ENCODE measurements at regions not wholly inside any gene's neighbourhood (a gene's known extent, or its start where the extent isn't known, plus 50 kb on each side); places are given as distances from the start of the nearest gene placed in this dataset.

DNA sequence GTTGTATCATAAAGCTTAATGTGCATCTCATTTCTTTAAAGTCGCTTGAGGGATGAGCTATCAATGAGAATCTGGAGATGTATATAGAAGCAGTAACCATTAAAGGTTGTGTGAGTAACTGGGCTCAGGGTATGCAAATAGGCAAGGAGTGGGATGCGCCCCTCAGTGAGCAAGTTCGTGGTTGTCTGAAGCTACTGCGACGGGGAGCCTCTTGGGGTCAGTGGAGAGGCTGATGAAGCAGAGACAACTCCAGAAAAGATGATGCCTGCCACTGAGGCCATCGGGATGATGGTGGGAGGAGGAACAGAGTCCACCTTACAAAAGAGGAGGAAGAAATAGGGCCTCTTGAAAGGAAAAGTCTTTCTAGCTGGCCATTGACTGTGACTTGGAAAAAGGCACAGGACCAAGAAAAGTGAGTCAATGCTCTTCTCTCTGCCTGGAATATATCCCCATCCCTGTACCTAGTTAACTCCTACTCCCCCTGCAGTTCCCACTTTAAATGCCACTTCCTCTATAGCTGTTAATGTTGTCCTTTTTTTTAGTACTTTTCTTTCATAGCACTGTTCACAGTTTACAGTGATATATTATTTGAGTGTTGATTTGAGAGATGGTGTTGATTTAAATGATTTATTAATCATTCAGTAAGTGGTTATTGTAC lies 51.4 kb upstream of the LSM6 start:
- TF ChIP-seq TCF12 (IDR thresholded peaks at IDR 0.05; ENCODE audit: low read depth) (no peak), TEAD4 (IDR thresholded peaks at IDR 0.05) (no peak), EP300 (IDR thresholded peaks at IDR 0.05; ENCODE audit: borderline replicate concordance) (no peak), YY1 (IDR thresholded peaks at IDR 0.05; ENCODE audit: low read depth) (no peak), NFIC (IDR thresholded peaks at IDR 0.05) (no peak), ZBTB7A (IDR thresholded peaks at IDR 0.05; ENCODE audit: low read depth) (no peak), FOXM1 (IDR thresholded peaks at IDR 0.05; ENCODE audit: borderline replicate concordance, low read depth) (no peak), RAD21 (IDR thresholded peaks at IDR 0.05; ENCODE audit: low read depth) (no peak), TAF1 (IDR thresholded peaks at IDR 0.05; ENCODE audit: low read depth) (no peak), EGR1 (IDR thresholded peaks at IDR 0.05) (no peak), CREB1 (IDR thresholded peaks at IDR 0.05; ENCODE audit: low read depth) (no peak), CEBPB (IDR thresholded peaks at IDR 0.05) (no peak)
- TF ChIP-seq, protein P1, sequence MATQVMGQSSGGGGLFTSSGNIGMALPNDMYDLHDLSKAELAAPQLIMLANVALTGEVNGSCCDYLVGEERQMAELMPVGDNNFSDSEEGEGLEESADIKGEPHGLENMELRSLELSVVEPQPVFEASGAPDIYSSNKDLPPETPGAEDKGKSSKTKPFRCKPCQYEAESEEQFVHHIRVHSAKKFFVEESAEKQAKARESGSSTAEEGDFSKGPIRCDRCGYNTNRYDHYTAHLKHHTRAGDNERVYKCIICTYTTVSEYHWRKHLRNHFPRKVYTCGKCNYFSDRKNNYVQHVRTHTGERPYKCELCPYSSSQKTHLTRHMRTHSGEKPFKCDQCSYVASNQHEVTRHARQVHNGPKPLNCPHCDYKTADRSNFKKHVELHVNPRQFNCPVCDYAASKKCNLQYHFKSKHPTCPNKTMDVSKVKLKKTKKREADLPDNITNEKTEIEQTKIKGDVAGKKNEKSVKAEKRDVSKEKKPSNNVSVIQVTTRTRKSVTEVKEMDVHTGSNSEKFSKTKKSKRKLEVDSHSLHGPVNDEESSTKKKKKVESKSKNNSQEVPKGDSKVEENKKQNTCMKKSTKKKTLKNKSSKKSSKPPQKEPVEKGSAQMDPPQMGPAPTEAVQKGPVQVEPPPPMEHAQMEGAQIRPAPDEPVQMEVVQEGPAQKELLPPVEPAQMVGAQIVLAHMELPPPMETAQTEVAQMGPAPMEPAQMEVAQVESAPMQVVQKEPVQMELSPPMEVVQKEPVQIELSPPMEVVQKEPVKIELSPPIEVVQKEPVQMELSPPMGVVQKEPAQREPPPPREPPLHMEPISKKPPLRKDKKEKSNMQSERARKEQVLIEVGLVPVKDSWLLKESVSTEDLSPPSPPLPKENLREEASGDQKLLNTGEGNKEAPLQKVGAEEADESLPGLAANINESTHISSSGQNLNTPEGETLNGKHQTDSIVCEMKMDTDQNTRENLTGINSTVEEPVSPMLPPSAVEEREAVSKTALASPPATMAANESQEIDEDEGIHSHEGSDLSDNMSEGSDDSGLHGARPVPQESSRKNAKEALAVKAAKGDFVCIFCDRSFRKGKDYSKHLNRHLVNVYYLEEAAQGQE (IDR thresholded peaks at IDR 0.05; ENCODE audit: low read depth), result no peak
- TF ChIP-seq, protein P2, sequence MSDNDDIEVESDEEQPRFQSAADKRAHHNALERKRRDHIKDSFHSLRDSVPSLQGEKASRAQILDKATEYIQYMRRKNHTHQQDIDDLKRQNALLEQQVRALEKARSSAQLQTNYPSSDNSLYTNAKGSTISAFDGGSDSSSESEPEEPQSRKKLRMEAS (IDR thresholded peaks at IDR 0.05), result no peak
- TF ChIP-seq, protein P3, sequence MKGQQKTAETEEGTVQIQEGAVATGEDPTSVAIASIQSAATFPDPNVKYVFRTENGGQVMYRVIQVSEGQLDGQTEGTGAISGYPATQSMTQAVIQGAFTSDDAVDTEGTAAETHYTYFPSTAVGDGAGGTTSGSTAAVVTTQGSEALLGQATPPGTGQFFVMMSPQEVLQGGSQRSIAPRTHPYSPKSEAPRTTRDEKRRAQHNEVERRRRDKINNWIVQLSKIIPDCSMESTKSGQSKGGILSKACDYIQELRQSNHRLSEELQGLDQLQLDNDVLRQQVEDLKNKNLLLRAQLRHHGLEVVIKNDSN (IDR thresholded peaks at IDR 0.05), result no peak

DNA sequence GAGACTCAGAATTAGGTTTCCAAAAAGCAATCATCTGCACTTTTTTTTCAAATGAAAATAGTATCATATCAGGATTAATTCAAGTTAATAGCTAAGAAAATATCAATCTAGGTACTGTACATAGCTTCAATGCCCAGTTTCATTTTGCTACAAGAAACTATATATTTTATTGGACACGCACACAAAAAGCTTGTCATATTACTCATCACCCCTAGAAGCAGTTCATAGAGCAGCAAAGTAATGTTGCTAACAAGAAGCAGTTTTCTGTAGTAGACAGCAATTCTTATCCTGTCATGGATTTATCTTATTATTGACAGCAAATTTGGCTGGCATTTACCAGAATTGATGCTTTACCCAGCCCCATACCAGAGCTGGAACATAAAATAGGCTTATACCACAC lies 52.3 kb upstream of the LSM6 start:
- TF ChIP-seq CREB1 (IDR thresholded peaks at IDR 0.05; ENCODE audit: low read depth) (no peak), YY1 (IDR thresholded peaks at IDR 0.05; ENCODE audit: low read depth) (no peak), CEBPB (IDR thresholded peaks at IDR 0.05) (no peak), NFIC (IDR thresholded peaks at IDR 0.05) (no peak), EP300 (IDR thresholded peaks at IDR 0.05; ENCODE audit: borderline replicate concordance) (no peak), TAF1 (IDR thresholded peaks at IDR 0.05; ENCODE audit: low read depth) (no peak), TCF12 (IDR thresholded peaks at IDR 0.05; ENCODE audit: low read depth) (no peak)

DNA sequence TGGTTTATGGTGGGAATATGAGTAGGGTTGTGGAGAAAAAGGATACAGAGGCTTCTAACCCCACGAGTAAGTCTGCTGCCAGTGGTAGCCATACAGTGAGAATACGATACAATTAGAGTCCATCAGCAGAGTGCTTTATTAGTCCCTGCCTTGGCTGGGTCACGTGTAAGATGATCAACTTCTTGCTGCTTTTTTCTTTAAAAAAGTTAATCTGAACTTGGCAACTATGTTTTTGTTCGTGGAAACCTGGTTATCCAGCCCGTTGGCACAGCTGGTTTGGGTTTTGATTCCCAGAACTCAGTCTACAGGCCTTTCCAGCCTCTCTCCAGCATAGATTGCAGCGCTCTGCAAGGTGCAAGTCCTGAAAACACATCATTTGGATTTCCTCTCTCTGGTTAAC lies 53.1 kb upstream of the LSM6 start:
- TF ChIP-seq NFIC (IDR thresholded peaks at IDR 0.05), result no peak
- TF ChIP-seq, protein P3 (IDR thresholded peaks at IDR 0.05), result no peak

DNA sequence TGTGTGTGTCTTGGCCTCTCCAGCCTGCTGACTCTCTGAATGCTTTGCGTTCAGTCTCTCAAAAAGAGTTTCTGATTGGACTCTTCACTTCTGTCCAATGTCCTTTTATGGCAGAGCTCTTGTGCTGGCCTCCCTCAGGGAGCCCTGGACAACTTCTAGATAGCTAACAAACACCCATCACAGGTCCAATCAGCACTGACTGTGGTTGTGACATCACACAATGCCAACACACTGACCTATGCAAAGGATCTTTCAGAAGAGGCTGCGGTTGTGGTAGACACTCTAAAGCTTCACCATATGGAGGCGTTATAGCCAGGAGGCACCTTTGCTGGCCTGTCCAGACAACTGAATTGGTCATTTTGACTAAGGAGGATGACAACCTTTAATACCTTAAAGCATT lies 53.8 kb upstream of the LSM6 start:
- TF ChIP-seq, protein P2 (IDR thresholded peaks at IDR 0.05), result no peak
- TF ChIP-seq CEBPB (IDR thresholded peaks at IDR 0.05), result no peak
- no peak for TF ChIP-seq FOXM1 (IDR thresholded peaks at IDR 0.05; ENCODE audit: borderline replicate concordance, low read depth)
- no peak for TF ChIP-seq YY1 (IDR thresholded peaks at IDR 0.05; ENCODE audit: low read depth)
- TF ChIP-seq, protein P1 (IDR thresholded peaks at IDR 0.05; ENCODE audit: low read depth), result no peak
- no peak for TF ChIP-seq RAD21 (IDR thresholded peaks at IDR 0.05; ENCODE audit: low read depth)
- TF ChIP-seq ZBTB7A (IDR thresholded peaks at IDR 0.05; ENCODE audit: low read depth), result no peak
- TF ChIP-seq TCF12 (IDR thresholded peaks at IDR 0.05; ENCODE audit: low read depth), result no peak
- TF ChIP-seq NFIC (IDR thresholded peaks at IDR 0.05), result no peak
- no peak for TF ChIP-seq CREB1 (IDR thresholded peaks at IDR 0.05; ENCODE audit: low read depth)
- no peak for TF ChIP-seq EGR1 (IDR thresholded peaks at IDR 0.05)
- TF ChIP-seq EP300 (IDR thresholded peaks at IDR 0.05; ENCODE audit: borderline replicate concordance), result no peak
- TF ChIP-seq TEAD4 (IDR thresholded peaks at IDR 0.05), result no peak
- TF ChIP-seq, protein P3 (IDR thresholded peaks at IDR 0.05), result no peak
- TF ChIP-seq TAF1 (IDR thresholded peaks at IDR 0.05; ENCODE audit: low read depth), result no peak

DNA sequence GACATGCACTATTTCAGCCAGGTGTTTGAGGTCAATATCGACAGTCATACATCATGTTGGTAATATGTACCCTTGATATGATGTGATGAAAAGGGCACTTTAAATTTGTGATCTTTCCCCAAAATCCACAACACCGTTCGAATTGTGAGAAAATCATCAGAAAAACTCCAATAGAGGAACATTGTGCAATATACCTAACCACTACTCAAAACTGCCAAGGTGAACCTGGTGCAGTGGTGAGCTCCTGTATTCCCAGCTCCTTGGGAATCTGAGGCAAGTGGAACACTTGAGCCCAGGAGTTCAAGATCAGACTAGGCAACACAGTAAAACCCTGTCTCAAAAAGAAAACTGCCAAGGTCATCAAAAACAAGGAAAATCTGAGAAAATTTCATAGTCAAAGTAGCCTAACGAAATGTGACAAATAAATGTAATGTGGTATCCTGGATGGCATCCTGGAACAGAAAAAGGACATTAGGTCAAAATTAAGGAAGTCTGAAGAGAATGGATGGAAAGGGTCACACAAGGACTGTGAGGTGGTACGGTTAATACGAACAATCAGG lies 55.6 kb upstream of the LSM6 start:
- TF ChIP-seq ZBTB7A (IDR thresholded peaks at IDR 0.05; ENCODE audit: low read depth), result no peak
- TF ChIP-seq TEAD4 (IDR thresholded peaks at IDR 0.05), result no peak
- TF ChIP-seq FOXM1 (IDR thresholded peaks at IDR 0.05; ENCODE audit: borderline replicate concordance, low read depth), result no peak
- TF ChIP-seq, protein P1 (IDR thresholded peaks at IDR 0.05; ENCODE audit: low read depth), result no peak
- no peak for TF ChIP-seq YY1 (IDR thresholded peaks at IDR 0.05; ENCODE audit: low read depth)
- TF ChIP-seq RAD21 (IDR thresholded peaks at IDR 0.05; ENCODE audit: low read depth), result no peak
- no peak for TF ChIP-seq TAF1 (IDR thresholded peaks at IDR 0.05; ENCODE audit: low read depth)
- TF ChIP-seq EP300 (IDR thresholded peaks at IDR 0.05; ENCODE audit: borderline replicate concordance), result no peak
- TF ChIP-seq CREB1 (IDR thresholded peaks at IDR 0.05; ENCODE audit: low read depth), result no peak
- TF ChIP-seq NFIC (IDR thresholded peaks at IDR 0.05), result no peak
- TF ChIP-seq, protein P3 (IDR thresholded peaks at IDR 0.05), result no peak
- no peak for TF ChIP-seq CEBPB (IDR thresholded peaks at IDR 0.05)
- no peak for TF ChIP-seq TCF12 (IDR thresholded peaks at IDR 0.05; ENCODE audit: low read depth)
- TF ChIP-seq EGR1 (IDR thresholded peaks at IDR 0.05), result no peak
- TF ChIP-seq, protein P2 (IDR thresholded peaks at IDR 0.05), result no peak
